ENCODE measurements at regions not wholly inside any gene's neighbourhood (a gene's known extent, or its start where the extent isn't known, plus 50 kb on each side); places are given as distances from the start of the nearest gene placed in this dataset.

DNA sequence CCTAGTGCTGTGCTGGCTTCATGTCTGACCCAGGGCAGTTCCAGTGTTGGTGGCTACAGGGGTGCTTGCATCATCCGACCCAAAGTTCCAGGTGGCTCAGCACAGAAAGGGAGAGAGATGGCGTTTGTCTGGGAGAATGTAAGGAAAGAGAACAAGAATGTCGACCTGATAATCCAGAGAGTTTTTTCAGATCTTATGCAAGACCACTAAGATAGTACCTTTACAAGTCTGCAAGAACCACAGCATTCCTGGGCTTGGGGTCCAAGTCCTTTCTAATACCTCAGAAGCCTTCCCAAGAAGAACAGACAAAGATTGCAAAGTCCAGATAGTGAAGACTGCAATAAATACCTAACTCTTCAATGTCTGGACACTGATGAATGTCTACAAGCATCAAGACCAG is 363.0 kb upstream of the TOM1L1 start:
- H3K27me3 ChIP-seq: no peaks in the 10 kb centered on the region
- H3K27ac ChIP-seq: no peak overlapping the region
- no peak for DNase-seq
- TF ChIP-seq, protein P1, sequence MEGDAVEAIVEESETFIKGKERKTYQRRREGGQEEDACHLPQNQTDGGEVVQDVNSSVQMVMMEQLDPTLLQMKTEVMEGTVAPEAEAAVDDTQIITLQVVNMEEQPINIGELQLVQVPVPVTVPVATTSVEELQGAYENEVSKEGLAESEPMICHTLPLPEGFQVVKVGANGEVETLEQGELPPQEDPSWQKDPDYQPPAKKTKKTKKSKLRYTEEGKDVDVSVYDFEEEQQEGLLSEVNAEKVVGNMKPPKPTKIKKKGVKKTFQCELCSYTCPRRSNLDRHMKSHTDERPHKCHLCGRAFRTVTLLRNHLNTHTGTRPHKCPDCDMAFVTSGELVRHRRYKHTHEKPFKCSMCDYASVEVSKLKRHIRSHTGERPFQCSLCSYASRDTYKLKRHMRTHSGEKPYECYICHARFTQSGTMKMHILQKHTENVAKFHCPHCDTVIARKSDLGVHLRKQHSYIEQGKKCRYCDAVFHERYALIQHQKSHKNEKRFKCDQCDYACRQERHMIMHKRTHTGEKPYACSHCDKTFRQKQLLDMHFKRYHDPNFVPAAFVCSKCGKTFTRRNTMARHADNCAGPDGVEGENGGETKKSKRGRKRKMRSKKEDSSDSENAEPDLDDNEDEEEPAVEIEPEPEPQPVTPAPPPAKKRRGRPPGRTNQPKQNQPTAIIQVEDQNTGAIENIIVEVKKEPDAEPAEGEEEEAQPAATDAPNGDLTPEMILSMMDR (IDR thresholded peaks at IDR 0.05): no peak
- TF ChIP-seq POLR2A (IDR thresholded peaks at IDR 0.05): no peak
- no peak for TF ChIP-seq EP300 (IDR thresholded peaks at IDR 0.05)
- no peak for TF ChIP-seq POLR2AphosphoS5 (IDR thresholded peaks at IDR 0.05)
- peaks cover 0 to 6% (median under 1%) of the 10 kb centered on the region in 4 donors for H3K9me3 ChIP-seq
- intact Hi-C loops (cut with DNase I): no loop called here
- H3K4me3 ChIP-seq: no peak overlapping the region
- H3K36me3 ChIP-seq: no peaks in the 10 kb centered on the region
- no peaks in the 10 kb centered on the region for H3K4me1 ChIP-seq
- 84% methylated on average over 3 of the region's 3 CpGs for WGBS, 2 donors

DNA sequence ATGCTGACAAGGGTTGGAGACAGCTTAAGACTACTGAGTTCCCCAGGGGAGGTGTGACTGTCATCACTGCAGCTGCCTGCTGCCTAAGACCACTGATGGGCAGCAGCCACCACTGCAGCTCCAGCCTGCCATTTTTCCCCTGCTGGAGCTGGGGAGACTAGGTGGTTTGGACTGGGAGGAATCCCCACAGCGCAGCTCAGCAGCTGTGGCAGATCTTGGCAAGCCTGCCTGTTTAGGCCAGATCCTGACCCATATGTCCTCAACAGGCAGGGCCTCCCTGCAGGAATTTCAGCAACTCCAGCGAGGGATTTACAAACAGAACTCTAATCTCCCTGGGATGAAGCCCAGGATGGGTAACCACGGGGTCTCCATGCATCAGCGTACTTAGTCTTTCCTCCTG is 356.4 kb upstream of the TOM1L1 start:
- H3K4me1 ChIP-seq: no peaks in the 10 kb centered on the region
- H3K27me3 ChIP-seq: no peaks in the 10 kb centered on the region
- peaks cover 0 to 6% (median 0%) of the 10 kb centered on the region in 4 donors for H3K9me3 ChIP-seq
- TF ChIP-seq, protein P1 (IDR thresholded peaks at IDR 0.05): no peak
- TF ChIP-seq EP300 (IDR thresholded peaks at IDR 0.05) (no peak), POLR2A (IDR thresholded peaks at IDR 0.05) (no peak), POLR2AphosphoS5 (IDR thresholded peaks at IDR 0.05) (no peak)
- no peak for DNase-seq
- H3K4me3 ChIP-seq: no peak overlapping the region
- intact Hi-C loops (cut with DNase I): no loop called here
- H3K36me3 ChIP-seq: no peaks in the 10 kb centered on the region
- 59 to 65% methylated on average over 4 of the region's 4 CpGs for WGBS, 2 donors
- no peak overlapping the region for H3K27ac ChIP-seq

DNA sequence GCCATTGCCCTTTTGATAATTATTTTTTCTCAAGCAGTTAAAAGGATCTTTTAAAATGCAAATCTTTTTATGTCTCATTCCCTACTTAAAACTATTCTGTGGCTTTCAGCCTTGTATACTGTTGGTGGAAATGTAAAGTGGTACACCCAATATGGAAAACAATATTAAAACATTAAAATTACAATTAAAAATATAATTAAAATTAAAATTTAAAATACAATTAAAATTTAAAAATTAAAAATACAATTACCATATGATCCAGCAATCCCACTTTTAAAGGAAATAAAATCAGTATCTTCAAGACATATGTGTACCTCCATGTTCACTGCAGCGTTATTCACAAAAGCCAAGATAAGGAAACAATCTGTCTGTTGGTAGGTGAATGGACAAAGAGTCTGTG is 340.8 kb upstream of the TOM1L1 start:
- Histone ChIP-seq H3K4me1 (no peaks in the 10 kb centered on the region), H3K9me3 (no peaks in the 10 kb centered on the region), H3K4me3 (no peak overlapping the region), H3K36me3 (no peaks in the 10 kb centered on the region), H3K27me3 (no peaks in the 10 kb centered on the region), H3K27ac (no peak overlapping the region)
- DNase-seq: no peak
- 93% methylated on average over 1 of the region's 1 CpG for WGBS, 2 donors
- no peak for TF ChIP-seq POLR2AphosphoS5 (IDR thresholded peaks at IDR 0.05)
- TF ChIP-seq, protein P1 (IDR thresholded peaks at IDR 0.05): no peak
- TF ChIP-seq EP300 (IDR thresholded peaks at IDR 0.05): no peak
- TF ChIP-seq POLR2A (IDR thresholded peaks at IDR 0.05): no peak
- intact Hi-C loops (cut with DNase I): no loop called here

DNA sequence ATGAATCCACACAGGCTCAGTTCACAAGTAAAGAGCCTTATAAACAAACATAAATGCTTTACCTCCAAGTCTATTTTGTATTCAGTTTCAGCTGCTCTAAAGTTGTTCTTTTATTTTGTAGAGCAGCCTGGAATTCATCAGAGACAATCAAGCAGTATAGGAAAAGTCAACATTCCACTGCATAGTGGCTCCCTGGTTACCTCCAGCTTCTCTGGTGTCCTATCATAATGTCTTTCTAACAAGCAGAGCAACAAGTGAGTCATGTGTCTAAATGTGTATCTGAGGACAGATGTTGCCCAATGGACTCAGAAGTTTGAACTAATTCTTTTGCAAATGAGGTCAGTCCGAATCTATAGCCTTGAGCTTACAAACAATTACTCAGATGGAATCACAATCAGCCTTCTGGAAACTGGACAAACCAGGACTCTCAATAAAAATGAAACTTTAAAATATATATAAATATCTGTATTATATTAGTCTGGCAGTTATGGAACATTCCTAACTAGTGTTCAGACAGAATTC is 292.0 kb upstream of the TOM1L1 start:
- no peaks in the 10 kb centered on the region for H3K27me3 ChIP-seq
- H3K4me3 ChIP-seq: no peak overlapping the region
- DNase-seq: no peak
- 67 to 88% methylated on average over 1 of the region's 1 CpG for WGBS, 2 donors
- intact Hi-C loops (cut with DNase I): no loop called here
- TF ChIP-seq POLR2AphosphoS5 (IDR thresholded peaks at IDR 0.05): no peak
- H3K27ac ChIP-seq: no peak overlapping the region
- H3K36me3 ChIP-seq: no peaks in the 10 kb centered on the region
- no peaks in the 10 kb centered on the region for H3K9me3 ChIP-seq
- H3K4me1 ChIP-seq: no peaks in the 10 kb centered on the region

DNA sequence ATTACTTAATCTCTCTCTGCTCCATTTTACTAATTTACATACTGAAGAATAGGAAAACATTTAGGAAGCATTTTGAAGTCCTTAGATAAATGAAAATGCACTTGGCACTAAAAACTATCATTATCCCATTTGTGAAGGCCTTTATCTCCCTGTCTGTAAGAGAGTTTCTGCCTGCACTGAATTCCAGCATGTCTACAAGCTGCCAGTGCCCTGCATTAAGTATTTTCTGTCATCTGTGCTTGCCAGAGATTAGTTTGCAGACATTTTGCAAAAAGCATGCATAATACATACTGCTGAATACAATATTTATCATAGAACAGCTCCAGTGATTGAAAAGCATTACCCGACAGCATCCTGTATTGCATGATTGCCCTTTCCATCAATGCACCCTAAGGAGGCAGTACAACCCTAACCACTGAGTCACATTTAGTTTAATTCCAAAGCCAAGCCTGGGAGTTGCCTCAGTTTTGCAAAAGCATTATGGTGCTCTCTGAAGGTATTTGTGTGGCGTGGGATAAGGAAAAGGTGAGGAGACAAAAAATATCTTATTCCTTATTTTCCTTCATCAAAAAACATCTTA is 280.2 kb upstream of the TOM1L1 start:
- Histone ChIP-seq H3K36me3 (no peaks in the 10 kb centered on the region), H3K9me3 (peaks cover 0 to 3% (median 0%) of the 10 kb centered on the region in 4 donors), H3K4me3 (no peak overlapping the region), H3K4me1 (no peaks in the 10 kb centered on the region), H3K27ac (no peak overlapping the region), H3K27me3 (no peaks in the 10 kb centered on the region)
- no peak for DNase-seq
- intact Hi-C loops (cut with DNase I): no loop called here
- 87 to 95% methylated on average over 2 of the region's 2 CpGs for WGBS, 2 donors
- no peak for TF ChIP-seq POLR2A (IDR thresholded peaks at IDR 0.05)
- TF ChIP-seq EP300 (IDR thresholded peaks at IDR 0.05): no peak
- TF ChIP-seq, protein P1 (IDR thresholded peaks at IDR 0.05): no peak
- TF ChIP-seq POLR2AphosphoS5 (IDR thresholded peaks at IDR 0.05): no peak
